KMS-11 (cell line): ENCODE measurements at regions not wholly inside any gene's neighbourhood (a gene's known extent, or its start where the extent isn't known, plus 50 kb on each side); places are given as distances from the start of the nearest gene placed in this dataset.

Experiments
- H2AFZ ChIP-seq: fragments of 200-600 bp; sonication (generic); 2 replicates; pipeline ENCODE4 v1.6.1; 2016; ENCODE audit warnings: antibody characterized with exemption, mixed run types, low read depth
- H3K27ac ChIP-seq: fragments of 200-600 bp; sonication (generic); 2 replicates; pipeline ENCODE4 v1.6.1; 2016; ENCODE audit warnings: mild to moderate bottlenecking, mixed run types
- H3K27me3 ChIP-seq: fragments of 200-600 bp; sonication (generic); 2 replicates; pipeline ENCODE4 v1.6.1; 2017; ENCODE audit warnings: mild to moderate bottlenecking, low read depth, mixed run types, moderate library complexity; ENCODE audit not compliant: insufficient read depth
- H3K36me3 ChIP-seq: fragments of 200-600 bp; sonication (generic); 2 replicates; pipeline ENCODE4 v1.6.1; 2017; ENCODE audit warnings: mild to moderate bottlenecking, mixed run types; ENCODE audit not compliant: insufficient read depth
- H3K4me1 ChIP-seq: fragments of 200-600 bp; sonication (generic); 2 replicates; pipeline ENCODE4 v1.6.1; 2016; ENCODE audit warnings: mild to moderate bottlenecking, low read depth, mixed run types; ENCODE audit not compliant: poor library complexity, severe bottlenecking
- H3K4me2 ChIP-seq: fragments of 200-600 bp; sonication (generic); 2 replicates; pipeline ENCODE4 v1.7.0; 2016; ENCODE audit warnings: mild to moderate bottlenecking, mixed run types
- H3K4me3 ChIP-seq: fragments of 200-600 bp; sonication (generic); IDR thresholded peaks from 2 replicates; pipeline ENCODE4 v1.6.1; 2017; ENCODE audit warnings: low read depth, low read length, mixed read lengths; ENCODE audit not compliant: insufficient read depth
- H3K79me2 ChIP-seq: fragments of 200-600 bp; sonication (generic); 2 replicates; pipeline ENCODE4 v1.6.1; 2016; ENCODE audit warnings: low read depth, mixed run types; ENCODE audit not compliant: insufficient read depth
- H3K9ac ChIP-seq: fragments of 200-600 bp; sonication (generic); 2 replicates; pipeline ENCODE4 v1.6.1; 2016; ENCODE audit warnings: mild to moderate bottlenecking, mixed run types
- H4K20me1 ChIP-seq: fragments of 200-600 bp; sonication (generic); 2 replicates; pipeline ENCODE4 v1.6.1; 2016; ENCODE audit warnings: mild to moderate bottlenecking, mixed run types; ENCODE audit not compliant: insufficient read depth
- TF ChIP-seq, protein P1 (sequence below): fragments of 200-600 bp; sonication (generic); conservative IDR thresholded peaks from 2 replicates; pipeline ENCODE4 v1.6.1; 2017; ENCODE audit warnings: low read depth, mild to moderate bottlenecking, antibody characterized with exemption, low read length, moderate library complexity, mixed read lengths

DNA sequence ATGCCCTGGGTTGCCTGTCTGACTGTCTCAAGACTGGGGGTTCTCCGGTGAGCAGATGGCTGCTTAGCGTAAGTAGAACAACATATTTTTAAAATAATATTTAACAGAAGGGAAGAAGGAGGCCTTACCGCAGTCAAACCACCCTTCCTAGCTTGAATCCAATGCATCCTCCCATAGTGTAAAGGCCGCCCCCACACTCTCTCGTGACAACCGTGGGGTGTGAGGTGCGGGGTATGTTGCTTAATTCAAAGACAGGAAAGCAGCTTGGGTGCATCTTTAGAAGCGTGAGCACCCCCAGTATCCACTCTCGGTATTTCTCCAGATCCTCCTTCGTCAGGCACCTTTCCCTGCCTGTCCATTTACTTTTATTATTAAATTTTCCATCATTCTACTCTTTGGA lies 501.2 kb upstream of the CDH4 start:
- TF ChIP-seq, protein P1, sequence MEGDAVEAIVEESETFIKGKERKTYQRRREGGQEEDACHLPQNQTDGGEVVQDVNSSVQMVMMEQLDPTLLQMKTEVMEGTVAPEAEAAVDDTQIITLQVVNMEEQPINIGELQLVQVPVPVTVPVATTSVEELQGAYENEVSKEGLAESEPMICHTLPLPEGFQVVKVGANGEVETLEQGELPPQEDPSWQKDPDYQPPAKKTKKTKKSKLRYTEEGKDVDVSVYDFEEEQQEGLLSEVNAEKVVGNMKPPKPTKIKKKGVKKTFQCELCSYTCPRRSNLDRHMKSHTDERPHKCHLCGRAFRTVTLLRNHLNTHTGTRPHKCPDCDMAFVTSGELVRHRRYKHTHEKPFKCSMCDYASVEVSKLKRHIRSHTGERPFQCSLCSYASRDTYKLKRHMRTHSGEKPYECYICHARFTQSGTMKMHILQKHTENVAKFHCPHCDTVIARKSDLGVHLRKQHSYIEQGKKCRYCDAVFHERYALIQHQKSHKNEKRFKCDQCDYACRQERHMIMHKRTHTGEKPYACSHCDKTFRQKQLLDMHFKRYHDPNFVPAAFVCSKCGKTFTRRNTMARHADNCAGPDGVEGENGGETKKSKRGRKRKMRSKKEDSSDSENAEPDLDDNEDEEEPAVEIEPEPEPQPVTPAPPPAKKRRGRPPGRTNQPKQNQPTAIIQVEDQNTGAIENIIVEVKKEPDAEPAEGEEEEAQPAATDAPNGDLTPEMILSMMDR = no peak
- no peak overlapping the region for H2AFZ ChIP-seq
- no peak overlapping the region for H3K27ac ChIP-seq
- H3K4me1 ChIP-seq = no peaks in the 10 kb centered on the region
- no peaks in the 10 kb centered on the region for H4K20me1 ChIP-seq
- H3K36me3 ChIP-seq = no peaks in the 10 kb centered on the region
- H3K4me2 ChIP-seq = no peak overlapping the region
- H3K27me3 ChIP-seq = no peaks in the 10 kb centered on the region
- no peak overlapping the region for H3K9ac ChIP-seq
- H3K4me3 ChIP-seq = no peak overlapping the region
- no peaks in the 10 kb centered on the region for H3K79me2 ChIP-seq

DNA sequence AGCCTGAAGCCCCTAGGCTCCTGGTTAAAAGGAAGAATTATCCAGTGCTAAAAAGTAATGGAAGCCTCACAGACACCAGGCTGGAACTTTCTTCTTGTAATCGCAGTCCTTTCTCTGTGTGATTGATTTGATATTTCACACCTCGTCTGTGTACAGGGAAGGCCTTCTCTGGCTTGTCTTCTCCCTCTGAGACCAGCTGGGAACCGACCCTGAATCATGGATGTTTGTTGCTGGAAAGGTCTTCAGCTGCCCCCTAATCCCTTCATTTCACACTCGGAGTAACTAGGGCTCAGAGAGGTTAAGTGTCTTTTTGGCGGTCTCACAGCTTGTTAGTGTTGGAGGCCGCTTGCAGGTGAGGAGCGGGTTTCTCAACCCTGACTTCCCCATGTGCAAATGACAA lies 500.2 kb upstream of the CDH4 start:
- Histone ChIP-seq H2AFZ (no peak overlapping the region), H4K20me1 (no peaks in the 10 kb centered on the region), H3K79me2 (no peaks in the 10 kb centered on the region), H3K4me2 (no peak overlapping the region), H3K4me1 (no peaks in the 10 kb centered on the region), H3K36me3 (no peaks in the 10 kb centered on the region), H3K27ac (no peak overlapping the region), H3K27me3 (no peaks in the 10 kb centered on the region), H3K9ac (no peak overlapping the region), H3K4me3 (no peak overlapping the region)
- TF ChIP-seq, protein P1 = no peak

DNA sequence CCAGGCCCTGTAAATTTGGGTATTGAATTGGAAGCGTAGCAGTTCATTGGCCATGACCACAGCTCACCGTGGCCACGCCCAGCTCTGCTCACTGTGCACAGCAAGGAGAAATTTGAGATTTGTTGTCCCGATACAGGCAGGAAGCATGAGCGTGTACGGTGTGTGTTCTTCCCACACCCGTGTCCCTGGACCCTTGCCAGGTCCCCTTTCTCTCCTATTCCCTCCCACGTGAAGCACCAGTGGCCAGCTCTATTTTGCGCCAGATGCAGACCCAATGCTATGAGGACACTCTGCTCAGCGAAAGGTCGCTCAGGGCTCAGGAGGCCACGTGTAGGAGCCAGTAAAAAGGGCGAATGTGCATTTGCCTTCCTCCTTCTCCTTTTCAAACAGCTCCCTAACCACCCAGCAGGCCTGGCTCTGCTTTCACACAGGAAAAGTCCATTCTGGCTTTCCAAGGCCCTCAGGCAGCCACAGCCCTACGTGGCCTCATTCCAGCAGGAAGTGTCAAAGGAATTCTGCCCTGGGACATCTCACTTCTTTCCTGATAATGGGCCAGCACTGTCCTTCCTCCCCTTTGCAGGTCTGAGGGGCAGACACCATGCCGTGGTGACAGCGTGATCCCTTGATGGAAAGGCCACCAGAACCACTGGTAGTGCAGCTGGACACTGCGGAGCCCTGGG lies 499.2 kb upstream of the CDH4 start:
- H3K9ac ChIP-seq = no peak overlapping the region
- H3K27ac ChIP-seq = no peak overlapping the region
- TF ChIP-seq, protein P1 = no peak
- H4K20me1 ChIP-seq = no peaks in the 10 kb centered on the region
- no peaks in the 10 kb centered on the region for H3K36me3 ChIP-seq
- no peak overlapping the region for H3K4me3 ChIP-seq
- no peak overlapping the region for H3K4me2 ChIP-seq
- no peaks in the 10 kb centered on the region for H3K4me1 ChIP-seq
- no peaks in the 10 kb centered on the region for H3K79me2 ChIP-seq
- H2AFZ ChIP-seq = no peak overlapping the region
- no peaks in the 10 kb centered on the region for H3K27me3 ChIP-seq

DNA sequence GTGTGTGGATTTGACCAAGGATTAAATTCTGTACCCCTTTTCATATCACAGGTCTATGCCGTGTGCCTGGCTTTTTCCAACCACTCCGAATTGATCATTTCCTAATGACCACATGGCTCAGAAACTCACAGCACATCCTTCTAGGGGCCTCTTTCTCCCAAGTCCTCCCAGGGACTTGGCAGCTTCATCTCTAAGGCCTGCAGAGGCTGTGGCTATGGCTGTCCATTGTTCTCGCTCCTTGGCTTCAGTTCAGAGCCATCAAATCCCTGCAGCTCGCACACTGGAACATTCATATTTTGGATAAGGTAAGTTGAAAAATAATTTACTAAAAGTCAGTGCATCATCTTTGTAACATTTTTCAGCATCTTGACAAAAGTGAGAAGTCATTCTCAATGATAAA lies 497.2 kb upstream of the CDH4 start:
- no peaks in the 10 kb centered on the region for H3K36me3 ChIP-seq
- H3K4me2 ChIP-seq = no peak overlapping the region
- no peaks in the 10 kb centered on the region for H4K20me1 ChIP-seq
- no peak overlapping the region for H3K9ac ChIP-seq
- TF ChIP-seq, protein P1 = no peak
- H3K27ac ChIP-seq = no peak overlapping the region
- H3K4me1 ChIP-seq = no peaks in the 10 kb centered on the region
- no peak overlapping the region for H3K4me3 ChIP-seq
- no peak overlapping the region for H2AFZ ChIP-seq
- H3K79me2 ChIP-seq = no peaks in the 10 kb centered on the region
- H3K27me3 ChIP-seq = no peaks in the 10 kb centered on the region
